NT2/D1 (cell line): ENCODE measurements at regions not wholly inside any gene's neighbourhood (a gene's known extent, or its start where the extent isn't known, plus 50 kb on each side); places are given as distances from the start of the nearest gene placed in this dataset.

Source experiments
- SUZ12 ChIP-seq: IDR thresholded peaks from 2 replicates; pipeline ENCODE4 v1.6.1; 2011; ENCODE audit not compliant: insufficient read length, insufficient read depth; ENCODE audit errors: extremely low read depth
- YY1 ChIP-seq: IDR thresholded peaks from 2 replicates; pipeline ENCODE4 v1.6.1; 2011; ENCODE audit not compliant: insufficient read length, insufficient read depth

- TF ChIP-seq YY1, result no peak
- TF ChIP-seq SUZ12, result no peak
Measured at GRCh38 chr3:73727117-73727821, 102.5 kb upstream of the PDZRN3 start.
